ENCODE measurements at regions not wholly inside any gene's neighbourhood (a gene's known extent, or its start where the extent isn't known, plus 50 kb on each side); places are given as distances from the start of the nearest gene placed in this dataset.

DNA sequence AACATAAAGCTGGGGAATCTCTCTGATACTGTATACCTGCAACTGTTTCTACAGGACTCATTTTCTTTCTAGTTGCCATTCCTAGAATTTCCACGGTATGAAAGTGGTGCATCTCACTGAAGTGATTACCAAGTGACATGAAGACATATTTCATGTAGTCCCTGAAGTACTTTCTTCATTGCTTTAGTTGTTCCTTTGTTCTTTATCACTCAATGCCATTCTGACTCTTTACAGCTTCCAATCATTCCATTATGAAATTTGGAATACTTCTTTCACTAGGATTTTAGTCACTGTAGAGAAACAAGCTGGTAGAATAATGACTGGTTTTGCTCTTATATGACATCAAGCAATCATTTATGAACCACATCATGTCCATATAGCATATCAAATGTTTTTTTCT is 645.1 kb downstream of the CDH18 start:
- H3K36me3 ChIP-seq (replicated peaks in 1 of 2; ENCODE audit: control insufficient read depth in 1 of 2, insufficient read depth in 2 of 2, low read length in 2 of 2), result no peaks in the 10 kb centered on the region
- no peaks in the 10 kb centered on the region for H3K79me2 ChIP-seq (ENCODE audit: insufficient read depth, low read length)
- no peaks in the 10 kb centered on the region for H3K27me3 ChIP-seq (ENCODE audit: control insufficient read depth in 2 of 2, insufficient read depth in 2 of 2, low read length in 2 of 2)
- H3K4me1 ChIP-seq (ENCODE audit: control insufficient read depth in 1 of 2, insufficient read depth in 2 of 2, low read length in 2 of 2), result no peaks in the 10 kb centered on the region
- Mint-ChIP-seq H3K36me3 (no peaks in the 10 kb centered on the region), H3K27me3 (ENCODE audit: low read depth in 3 of 3) (no peaks in the 10 kb centered on the region), H3K27ac (no peak overlapping the region), H3K4me3 (no peak overlapping the region), H3K9me3 (peaks cover 0 to 10% (median 6%) of the 10 kb centered on the region in 7 donors), H3K4me1 (no peaks in the 10 kb centered on the region)
- H3K4me2 ChIP-seq (replicated peaks; ENCODE audit: extremely low read depth, low read length, poor library complexity, severe bottlenecking), result no peak overlapping the region
- H4K20me1 ChIP-seq (ENCODE audit: insufficient read depth, low read length), result no peaks in the 10 kb centered on the region
- H3K4me3 ChIP-seq (replicated peaks in 1 of 3; ENCODE audit: low read depth in 2 of 3, low read length in 3 of 3), result no peak overlapping the region
- H3K27ac ChIP-seq (ENCODE audit: low read depth in 1 of 2, low read length in 2 of 2), result no peak overlapping the region
- peaks cover 0 to 5% of the 10 kb centered on the region in 2 donors for H3K9me3 ChIP-seq (replicated peaks in 1 of 2; ENCODE audit: control insufficient read depth in 1 of 2, insufficient read depth in 1 of 2, low read length in 2 of 2)
- DNase-seq, result no peak
- no peak overlapping the region for H3K9ac ChIP-seq (ENCODE audit: insufficient read depth, low read length, poor library complexity, severe bottlenecking)
- TF ChIP-seq, protein P1, sequence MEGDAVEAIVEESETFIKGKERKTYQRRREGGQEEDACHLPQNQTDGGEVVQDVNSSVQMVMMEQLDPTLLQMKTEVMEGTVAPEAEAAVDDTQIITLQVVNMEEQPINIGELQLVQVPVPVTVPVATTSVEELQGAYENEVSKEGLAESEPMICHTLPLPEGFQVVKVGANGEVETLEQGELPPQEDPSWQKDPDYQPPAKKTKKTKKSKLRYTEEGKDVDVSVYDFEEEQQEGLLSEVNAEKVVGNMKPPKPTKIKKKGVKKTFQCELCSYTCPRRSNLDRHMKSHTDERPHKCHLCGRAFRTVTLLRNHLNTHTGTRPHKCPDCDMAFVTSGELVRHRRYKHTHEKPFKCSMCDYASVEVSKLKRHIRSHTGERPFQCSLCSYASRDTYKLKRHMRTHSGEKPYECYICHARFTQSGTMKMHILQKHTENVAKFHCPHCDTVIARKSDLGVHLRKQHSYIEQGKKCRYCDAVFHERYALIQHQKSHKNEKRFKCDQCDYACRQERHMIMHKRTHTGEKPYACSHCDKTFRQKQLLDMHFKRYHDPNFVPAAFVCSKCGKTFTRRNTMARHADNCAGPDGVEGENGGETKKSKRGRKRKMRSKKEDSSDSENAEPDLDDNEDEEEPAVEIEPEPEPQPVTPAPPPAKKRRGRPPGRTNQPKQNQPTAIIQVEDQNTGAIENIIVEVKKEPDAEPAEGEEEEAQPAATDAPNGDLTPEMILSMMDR (IDR thresholded peaks at IDR 0.05), result no peak
- H2AFZ ChIP-seq (ENCODE audit: insufficient read depth, low read depth, low read length, poor library complexity, severe bottlenecking), result no peak overlapping the region
- intact Hi-C loops (cut with micrococcal nuclease), result no loop called here
- WGBS (ENCODE audit: insufficient coverage), result no CpG with 5 or more reads among the region's 1 CpG

DNA sequence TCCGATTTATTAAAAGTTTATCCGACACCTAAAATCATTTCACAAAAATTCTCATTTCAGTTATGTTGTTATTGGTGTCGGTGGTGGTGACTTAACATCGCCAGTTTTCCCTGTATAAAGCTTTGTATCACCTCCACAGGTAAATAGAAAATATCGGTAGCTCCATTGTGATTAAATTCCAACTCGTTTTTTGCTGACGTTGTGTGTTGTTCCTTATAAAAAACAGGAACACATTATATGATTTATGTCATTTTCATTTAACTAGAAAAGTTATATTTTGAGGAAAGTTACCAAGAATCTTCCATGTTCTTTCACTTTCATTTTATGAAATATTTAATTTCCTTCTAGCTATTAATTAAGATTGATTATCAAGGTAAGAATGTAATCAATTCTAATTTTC is 635.9 kb downstream of the CDH18 start:
- no CpG with 5 or more reads among the region's 7 CpGs for WGBS (ENCODE audit: insufficient coverage)
- no peak for DNase-seq
- Histone ChIP-seq H3K36me3 (replicated peaks in 1 of 2; ENCODE audit: control insufficient read depth in 1 of 2, insufficient read depth in 2 of 2, low read length in 2 of 2) (no peaks in the 10 kb centered on the region), H3K27ac (ENCODE audit: low read depth in 1 of 2, low read length in 2 of 2) (no peak overlapping the region), H3K4me3 (replicated peaks in 1 of 3; ENCODE audit: low read depth in 2 of 3, low read length in 3 of 3) (no peak overlapping the region), H4K20me1 (ENCODE audit: insufficient read depth, low read length) (no peaks in the 10 kb centered on the region), H3K4me2 (replicated peaks; ENCODE audit: extremely low read depth, low read length, poor library complexity, severe bottlenecking) (no peak overlapping the region), H3K79me2 (ENCODE audit: insufficient read depth, low read length) (no peaks in the 10 kb centered on the region), H2AFZ (ENCODE audit: insufficient read depth, low read depth, low read length, poor library complexity, severe bottlenecking) (no peak overlapping the region), H3K9me3 (replicated peaks in 1 of 2; ENCODE audit: control insufficient read depth in 1 of 2, insufficient read depth in 1 of 2, low read length in 2 of 2) (peaks cover 0 to 4% of the 10 kb centered on the region in 2 donors), H3K4me1 (ENCODE audit: control insufficient read depth in 1 of 2, insufficient read depth in 2 of 2, low read length in 2 of 2) (no peaks in the 10 kb centered on the region), H3K9ac (ENCODE audit: insufficient read depth, low read length, poor library complexity, severe bottlenecking) (no peak overlapping the region), H3K27me3 (ENCODE audit: control insufficient read depth in 2 of 2, insufficient read depth in 2 of 2, low read length in 2 of 2) (no peaks in the 10 kb centered on the region)
- intact Hi-C loops (cut with micrococcal nuclease), result no loop called here
- Mint-ChIP-seq H3K36me3 (no peaks in the 10 kb centered on the region), H3K4me3 (no peak overlapping the region), H3K4me1 (no peaks in the 10 kb centered on the region), H3K27me3 (ENCODE audit: low read depth in 3 of 3) (no peaks in the 10 kb centered on the region), H3K9me3 (peaks cover 0 to 6% (median 0%) of the 10 kb centered on the region in 7 donors), H3K27ac (no peak overlapping the region)
- TF ChIP-seq, protein P1 (IDR thresholded peaks at IDR 0.05), result no peak

All from CD14-positive monocyte (primary cell).